HG03060 (cell line): ENCODE measurements at regions not wholly inside any gene's neighbourhood (a gene's known extent, or its start where the extent isn't known, plus 50 kb on each side); places are given as distances from the start of the nearest gene placed in this dataset.

Experiments
- ATAC-seq: cut with Tn5 transposase; IDR thresholded peaks from one replicate; pipeline ENCODE4 v1.9.1; 2021; ENCODE audit warnings: low read depth, moderate number of reproducible peaks; ENCODE audit not compliant: unreplicated experiment

DNA sequence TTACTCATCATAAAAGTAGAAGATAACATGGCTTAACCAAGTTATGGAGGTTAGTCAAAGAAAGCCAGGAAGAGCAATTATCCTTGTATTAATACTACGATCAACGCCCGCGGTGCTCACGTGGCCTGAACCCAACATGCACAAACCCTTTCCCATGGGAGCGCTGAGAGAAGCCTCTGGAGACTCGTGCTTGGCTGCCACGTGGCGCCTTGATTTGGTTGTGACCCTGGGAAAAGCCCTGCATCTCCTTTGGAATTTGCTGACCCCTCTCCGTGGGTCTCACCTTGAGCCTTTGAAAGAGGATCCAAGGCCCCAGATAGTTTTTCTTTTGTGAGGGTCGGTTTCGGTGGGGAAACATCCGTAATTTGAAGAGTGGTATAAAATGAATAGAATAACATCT lies 255.6 kb downstream of the DCDC2C start:
- ATAC-seq = no peak

DNA sequence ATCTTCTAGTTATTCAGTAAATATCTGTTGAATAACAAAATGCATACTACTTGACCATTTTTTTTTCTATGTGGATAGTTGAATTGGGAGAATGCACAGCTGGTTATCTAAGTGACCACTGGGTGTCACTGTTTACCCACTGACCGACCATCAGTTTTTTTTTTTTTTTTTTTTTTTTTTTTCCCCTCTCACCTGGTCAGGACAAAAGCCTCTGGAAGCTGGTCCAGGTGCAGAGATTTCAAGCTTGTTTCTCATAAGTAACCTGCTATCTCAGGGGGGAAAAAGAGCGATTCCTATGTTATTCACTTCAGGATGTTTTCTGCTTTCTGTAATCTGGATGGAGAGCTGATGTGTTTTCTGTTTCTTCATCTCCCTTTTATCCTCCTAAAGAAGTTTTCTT lies 256.0 kb downstream of the DCDC2C start:
- no peak for ATAC-seq

DNA sequence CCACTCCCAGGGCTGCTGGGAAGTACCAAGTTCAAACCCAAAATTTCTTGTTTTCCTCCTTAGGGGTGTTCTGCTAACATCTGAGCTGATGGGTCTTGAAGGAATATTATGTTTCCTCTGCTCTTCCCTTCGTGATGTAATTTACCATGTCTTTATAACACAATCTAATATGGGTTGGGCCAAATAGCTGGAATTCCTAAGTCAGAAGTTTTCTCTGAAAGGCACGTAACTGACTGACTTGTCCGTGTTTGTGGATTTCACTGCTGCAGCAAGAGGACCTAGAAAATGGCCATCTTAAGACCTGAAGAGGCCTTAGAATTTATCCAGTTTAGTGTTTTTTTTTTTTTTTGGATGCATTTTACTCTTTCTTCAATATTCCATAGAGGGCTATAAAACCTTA lies 256.7 kb downstream of the DCDC2C start:
- ATAC-seq = no peak

DNA sequence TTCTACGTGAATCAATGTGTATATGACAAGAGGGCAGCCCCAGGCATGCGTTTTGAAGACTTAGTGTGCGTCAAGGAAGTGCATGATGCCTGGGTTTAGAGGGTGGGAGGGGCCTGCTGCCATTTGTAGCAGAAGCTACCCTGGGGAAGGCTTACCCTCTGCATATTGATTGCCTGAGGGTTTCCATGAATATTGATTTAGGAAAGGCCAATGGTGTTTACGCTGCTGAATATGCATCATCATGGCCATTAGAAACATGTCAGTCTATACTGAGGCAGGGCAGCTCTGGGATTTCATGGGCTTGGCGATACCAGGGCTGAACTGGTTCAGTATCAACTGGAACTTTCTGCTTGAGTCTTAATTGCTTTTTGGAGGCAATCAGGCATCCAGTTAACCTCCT lies 259.3 kb downstream of the DCDC2C start:
- no peak for ATAC-seq

DNA sequence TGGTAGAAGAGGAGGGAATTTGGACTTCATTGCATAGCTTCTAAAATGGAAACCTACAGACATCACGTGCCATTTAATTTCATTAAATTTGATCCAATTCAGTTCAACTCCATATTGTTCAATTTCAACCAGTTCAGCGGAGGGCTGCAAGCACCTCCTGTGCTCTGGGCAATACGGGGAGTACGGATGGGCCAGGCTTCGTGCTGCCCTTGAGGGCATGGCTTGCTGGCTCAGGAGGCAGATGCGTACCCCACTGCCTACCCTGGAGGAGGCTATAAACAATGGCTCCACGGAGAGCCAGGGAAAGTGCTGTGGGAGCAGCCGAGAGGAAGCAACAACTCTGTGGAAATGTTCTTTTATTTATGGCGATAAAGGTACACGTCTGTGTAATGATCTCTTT lies 261.8 kb downstream of the DCDC2C start:
- no peak for ATAC-seq

DNA sequence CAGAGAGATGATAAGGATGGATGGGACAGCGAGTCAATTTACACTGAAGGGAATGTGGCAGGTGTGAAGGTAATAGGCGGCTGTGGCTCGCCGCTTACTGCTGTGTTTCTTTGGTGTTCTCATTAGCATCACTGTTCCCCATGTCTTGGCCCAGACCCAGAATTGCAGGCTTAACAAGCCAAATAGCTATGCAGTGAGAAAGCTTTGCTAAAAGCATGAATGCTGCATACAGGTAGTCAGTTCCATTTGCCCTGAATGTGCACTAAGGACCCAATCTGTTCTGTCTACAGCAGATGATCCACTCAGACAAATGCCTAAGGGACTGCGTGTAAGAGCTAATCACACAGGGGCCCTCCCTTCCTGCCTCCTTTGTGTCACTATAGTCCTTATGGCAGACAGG lies 262.6 kb downstream of the DCDC2C start:
- no peak for ATAC-seq

DNA sequence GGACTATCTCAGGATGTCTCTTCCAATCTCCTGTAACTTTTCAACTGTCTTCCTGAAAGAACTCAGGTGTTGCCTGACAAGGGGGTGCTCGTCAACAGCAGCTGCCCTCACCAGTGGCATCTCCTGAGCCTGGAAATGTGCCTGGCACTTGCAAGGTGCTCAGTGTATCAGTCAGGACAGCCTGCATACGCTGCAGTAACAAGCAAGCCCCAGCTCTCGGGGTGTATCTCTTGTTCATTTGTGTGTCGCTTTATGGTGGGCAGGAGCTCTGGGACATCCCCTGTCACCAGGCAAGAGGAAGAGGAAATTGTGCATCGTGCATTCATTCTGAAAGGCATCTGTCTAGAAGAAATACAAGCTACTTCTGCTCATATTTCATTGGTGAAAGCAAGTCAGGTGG lies 263.1 kb downstream of the DCDC2C start:
- ATAC-seq = no peak

DNA sequence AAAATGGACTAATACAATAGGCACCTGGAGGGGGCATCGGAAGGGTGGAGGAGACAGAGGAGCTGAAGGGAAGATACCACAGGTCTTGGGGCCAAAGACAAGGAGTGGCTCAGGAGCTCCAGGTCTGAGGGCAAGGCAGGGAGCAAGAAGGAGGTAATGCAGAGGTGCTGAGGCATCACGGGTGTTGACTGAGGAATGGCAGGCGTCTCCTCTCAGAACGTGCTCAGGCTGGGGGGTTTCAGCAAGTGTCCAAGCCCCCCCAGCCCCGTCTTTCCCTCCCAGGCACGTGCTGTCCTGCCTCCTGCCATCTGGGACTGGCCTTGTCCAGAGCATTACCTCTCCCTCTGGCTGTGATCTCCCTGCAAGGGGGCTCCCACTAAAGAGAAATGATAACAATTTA lies 265.4 kb downstream of the DCDC2C start:
- no peak for ATAC-seq

DNA sequence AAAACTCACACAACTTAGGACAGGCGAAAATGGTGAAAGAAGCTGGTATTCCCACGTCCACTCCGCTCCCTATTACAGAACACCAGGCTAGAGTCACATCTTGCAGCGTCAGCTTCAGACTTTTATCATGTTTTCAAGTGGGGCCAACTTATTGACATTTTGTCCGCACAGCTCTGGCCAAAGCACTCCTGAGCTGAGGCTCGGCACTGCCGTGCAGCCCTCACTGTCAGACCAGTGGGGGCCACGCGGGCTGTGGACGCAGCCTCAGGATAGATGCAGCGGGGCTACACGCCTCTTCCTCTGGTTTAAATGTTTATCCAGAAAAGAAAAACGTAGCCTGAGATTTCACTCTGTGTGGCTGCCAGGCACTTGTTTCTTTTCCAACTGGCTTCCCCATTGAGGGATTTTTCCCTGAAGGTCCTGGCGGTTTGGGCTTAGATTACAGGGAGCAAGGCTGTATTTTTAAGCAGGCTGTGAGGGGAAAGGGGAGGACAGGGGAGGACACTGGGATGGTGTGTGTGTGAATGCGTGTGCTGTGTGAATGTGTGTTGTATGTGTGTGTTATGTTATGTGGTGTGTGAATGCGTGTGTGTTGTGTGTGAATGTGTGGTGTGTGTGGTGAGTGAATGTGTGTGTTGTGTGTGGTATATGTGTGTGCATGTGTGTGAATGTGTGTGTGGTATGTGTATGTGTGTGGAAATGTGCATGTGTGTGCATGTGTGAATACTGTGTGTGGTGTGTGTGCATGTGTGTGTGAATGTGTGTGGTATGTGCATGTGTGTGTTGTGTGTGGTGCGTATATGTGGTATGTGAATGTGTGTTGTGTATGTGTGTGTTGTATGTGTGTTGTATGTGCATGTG lies 267.6 kb downstream of the DCDC2C start:
- no peak for ATAC-seq

DNA sequence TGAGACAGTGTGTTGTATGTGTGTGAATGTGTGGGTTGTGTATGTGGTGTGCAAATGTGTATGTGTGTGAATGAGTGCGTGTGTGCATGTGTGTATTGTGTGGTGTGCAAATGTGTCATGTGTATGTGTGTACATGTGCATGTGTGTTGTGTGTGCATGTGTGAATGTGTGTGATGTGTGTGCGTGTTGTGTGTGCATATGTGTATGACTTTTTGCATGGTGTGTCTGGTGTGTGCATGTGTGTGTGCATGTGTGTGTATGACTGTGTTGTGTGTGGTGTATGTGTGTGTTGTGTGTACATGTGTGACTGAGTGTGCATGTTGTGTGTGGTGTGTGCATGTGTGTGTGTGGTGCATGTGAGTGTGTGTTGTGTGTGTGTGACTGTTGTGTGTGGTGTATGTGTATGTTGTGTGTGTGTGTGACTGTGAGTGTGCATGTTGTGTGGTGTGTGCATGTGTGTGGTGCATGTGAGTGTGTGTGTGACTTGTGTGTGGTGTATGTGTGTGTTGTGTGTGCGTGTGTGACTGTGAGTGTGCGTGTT lies 268.3 kb downstream of the DCDC2C start:
- no peak for ATAC-seq

DNA sequence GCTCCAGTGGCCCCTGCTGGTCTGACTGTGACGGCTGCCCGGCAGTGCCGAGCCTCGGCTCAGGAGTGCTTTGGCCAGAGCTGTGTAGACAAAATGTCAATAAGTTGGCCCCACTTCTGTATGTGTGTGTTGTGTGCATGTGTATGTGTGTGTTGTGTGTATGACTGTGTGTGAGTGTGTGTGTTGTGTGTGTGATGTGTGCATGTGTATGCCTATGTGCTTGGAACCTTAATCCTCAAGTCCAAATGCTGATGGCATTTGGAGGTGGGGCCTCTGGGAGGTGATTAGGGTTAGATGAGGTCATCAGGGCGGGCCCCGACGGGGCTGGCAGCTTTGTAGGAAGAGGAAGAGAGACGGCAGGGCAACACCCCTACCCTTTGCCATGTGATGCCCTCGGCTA lies 269.0 kb downstream of the DCDC2C start:
- ATAC-seq = no peak

DNA sequence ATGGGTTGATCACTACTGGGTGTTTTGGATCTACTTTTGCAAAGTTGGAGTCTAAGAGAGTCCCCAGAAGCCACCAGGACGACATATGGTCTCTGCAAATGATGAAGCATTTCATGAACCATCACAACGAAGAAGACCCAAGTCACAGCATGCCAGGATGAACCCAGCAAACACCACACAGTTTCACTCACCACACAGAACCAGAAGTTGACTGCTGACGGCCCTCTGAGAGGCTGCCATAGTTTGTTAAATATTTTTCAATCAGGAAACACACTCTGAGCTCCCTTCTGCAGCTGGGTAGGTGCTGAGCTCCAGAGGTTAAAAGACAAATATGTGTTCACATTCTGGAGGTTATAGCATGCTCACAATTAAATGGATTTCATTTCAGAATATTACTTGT lies 271.4 kb downstream of the DCDC2C start:
- no peak for ATAC-seq

DNA sequence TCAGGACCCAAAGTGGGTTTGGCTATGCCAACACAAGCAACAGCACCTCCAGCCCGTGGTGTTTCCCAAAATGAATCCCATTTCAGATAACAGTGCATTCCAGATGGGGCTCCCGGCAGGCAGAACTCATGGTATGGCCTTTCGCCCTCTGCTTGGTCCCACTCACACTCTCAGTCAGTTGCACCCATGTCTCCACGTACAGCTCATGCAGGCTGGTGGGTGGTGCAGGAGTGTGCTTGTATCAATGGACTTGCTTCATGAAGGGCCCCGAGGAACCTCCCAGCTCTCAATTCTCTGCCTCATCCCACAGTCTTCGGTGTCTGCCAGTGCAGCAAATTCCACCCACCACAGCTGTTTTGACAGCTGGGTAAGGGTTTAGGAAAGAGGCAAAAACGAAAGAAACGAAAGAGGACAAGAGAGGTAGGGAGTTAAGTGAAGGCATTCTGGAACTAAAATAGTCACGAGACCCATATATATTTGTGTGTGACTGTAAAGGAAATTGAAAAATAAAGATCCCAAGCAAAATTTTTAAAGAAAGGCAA lies 278.1 kb downstream of the DCDC2C start:
- ATAC-seq = no peak

DNA sequence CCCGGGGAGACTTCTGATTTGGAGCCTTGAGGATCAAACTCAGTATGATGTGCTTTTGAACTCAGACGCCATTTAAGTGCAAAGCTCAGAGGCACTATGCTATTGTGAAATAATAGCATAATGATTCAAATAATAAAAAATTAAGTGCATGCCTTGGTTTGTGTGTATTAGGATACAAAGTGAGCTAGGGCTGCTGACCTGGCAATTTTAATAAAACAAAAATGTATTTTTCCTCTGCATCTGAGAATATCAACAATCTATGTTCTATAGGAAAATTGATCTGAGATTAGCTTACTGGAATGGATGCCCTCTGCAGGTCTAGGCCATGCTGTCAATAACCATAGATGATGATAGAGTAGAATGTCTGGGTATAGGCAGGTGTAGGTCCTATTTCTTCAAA lies 278.8 kb downstream of the DCDC2C start:
- no peak for ATAC-seq

DNA sequence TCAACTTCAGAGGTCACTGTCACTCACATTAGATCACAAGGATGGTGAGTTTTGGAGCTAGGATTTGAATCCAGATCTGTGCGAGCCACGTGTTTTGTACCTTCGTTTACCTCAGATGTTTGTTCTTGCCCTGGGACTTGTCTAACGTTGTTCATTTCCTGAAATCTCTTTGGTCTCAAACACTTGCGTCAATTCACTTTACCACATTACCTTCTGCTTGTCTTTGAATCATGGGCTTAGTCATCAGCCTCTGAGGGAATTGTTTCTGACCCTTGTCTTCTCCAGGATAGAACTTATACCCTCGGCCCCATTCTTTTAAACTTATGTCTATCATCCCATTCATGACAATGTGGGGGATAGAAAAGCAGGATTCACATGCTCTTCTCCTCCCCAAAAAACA lies 282.7 kb downstream of the DCDC2C start:
- no peak for ATAC-seq

DNA sequence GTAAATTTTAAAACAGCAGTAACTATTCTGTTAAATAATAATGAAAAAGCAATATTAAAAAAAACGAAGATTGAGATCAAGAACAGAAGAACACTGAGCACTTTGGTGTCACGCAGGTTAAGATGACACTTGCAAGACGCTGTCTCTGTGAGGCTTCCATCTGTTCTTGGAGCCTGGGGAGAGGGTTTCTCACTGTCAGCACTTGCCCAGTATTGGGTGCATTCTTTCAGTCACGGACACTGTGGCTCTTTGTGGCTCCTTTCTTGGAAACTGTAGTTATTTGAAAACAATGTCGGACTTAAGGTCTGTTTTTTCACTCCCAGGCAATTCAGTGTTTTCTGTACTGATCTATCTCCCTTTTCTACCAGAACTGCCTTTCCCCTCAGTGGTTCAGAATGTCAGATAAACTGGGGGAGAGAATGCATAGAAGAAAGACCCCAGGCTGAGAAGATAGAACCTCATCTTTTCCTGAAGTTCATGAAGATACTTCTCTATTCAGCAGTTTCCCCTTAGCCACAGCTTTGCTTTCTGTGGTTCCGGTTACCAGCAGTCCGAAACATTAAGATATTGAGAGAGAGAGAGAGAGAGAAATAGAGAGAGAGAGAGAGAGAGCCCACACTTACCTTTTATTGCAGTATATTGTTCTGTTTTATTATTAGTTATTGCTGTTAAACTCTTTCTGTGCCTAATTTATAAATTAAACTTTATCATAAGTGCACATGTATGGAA lies 283.3 kb downstream of the DCDC2C start:
- ATAC-seq = no peak

DNA sequence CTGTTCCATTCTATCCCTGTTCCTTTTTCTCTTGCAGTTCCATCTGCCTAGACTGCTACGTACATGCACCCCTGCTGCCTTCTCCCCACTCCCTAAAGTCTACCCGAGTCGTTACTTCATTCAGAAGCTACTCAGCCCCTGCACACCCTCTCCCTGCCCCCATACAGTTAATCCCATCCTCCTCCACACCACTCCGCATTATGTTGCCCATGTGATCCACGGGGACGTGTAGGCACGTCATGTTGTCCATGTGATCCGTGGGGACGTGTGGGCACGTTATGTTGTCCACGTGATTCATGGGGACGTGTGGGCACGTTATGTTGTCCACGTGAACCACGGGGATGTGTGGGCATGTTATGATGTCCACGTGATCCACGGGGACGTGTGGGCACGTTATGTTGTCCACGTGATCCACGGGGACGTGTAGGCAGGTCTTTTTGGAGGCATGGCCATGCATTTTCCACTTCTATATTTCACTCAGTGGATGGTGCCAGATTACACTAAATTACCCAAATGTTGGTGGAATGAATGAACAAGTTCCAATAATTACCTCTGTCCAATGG lies 299.5 kb downstream of the DCDC2C start:
- no peak for ATAC-seq

DNA sequence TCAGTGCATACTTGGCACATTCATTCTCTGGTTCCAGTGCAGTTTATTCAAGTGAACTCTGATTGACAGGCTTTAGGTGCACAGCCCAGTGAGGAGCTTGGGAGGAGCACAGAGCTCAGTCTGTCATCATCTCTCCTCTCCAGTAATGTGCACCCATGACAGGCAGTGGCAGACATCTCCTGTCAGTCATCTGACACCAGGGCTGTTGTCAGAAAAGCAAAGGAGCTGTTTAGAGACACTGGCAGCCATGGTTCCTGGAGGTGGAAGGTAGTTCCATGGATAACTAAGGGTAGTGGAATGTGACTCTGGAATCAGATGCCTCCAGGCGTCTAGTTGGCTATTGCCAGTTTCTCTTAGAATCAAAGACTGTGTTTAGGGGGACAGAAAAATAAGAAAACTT lies 308.8 kb downstream of the DCDC2C start:
- no peak for ATAC-seq

DNA sequence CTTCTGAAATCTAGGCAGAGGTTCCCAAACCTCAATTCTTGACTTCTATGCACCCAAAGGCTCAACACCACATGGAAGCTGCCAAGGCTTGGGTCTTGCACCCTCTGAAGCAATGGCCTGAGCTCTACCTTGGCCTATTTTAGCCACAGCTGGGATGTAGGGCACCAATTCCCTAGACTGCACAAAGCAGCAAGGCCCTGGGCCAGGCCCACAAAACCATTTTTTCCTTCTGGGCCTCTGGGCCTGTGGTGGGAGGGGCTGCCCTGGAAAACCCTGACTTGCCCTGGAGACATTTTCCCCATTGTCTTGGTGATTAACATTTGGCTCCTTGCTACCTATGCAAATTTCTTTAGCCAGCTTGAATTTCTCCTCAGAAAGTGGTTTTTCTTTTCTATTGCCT lies 315.2 kb downstream of the DCDC2C start:
- no peak for ATAC-seq

DNA sequence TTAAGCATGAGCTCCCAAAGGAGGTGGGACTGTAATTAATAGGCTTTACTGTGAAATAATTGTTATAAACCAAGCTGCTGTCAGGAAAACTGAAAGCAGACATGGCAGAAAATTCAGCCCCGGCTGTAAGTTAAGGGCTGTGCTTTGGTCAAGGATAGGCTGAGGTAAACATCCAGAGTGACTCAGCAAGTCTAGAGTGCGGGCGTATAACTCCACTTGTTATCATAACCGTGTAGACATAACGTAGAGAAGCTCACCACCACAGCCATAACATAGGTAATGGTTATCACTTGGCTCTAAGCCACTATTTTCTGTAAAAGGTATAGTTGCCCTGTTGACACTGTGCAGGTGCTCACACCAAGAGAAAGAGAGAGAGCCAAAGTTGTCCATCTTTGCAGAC lies 316.8 kb downstream of the DCDC2C start:
- no peak for ATAC-seq

DNA sequence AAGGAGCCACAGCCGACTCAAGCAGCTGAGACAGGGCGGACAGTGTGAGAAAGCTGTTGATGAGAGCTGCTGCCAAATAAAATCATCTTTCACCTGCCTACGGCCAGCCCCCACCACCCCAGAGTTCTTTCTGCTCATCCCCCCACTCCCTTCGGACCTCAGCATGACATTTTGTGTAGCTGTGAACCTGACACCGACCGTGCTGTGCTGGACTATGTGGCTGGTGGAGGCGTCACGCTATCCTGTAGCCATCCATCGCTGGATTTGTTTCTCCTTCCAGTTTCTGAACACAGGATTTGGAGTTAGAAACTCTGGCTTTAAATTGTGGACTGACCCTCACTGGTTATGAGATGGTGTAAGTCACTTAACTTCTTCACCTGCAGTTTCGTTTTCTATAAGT lies 317.3 kb downstream of the DCDC2C start:
- ATAC-seq = no peak
